Trophoblast cell (in vitro differentiated cells and primary cell): ENCODE measurements at regions not wholly inside any gene's neighbourhood (a gene's known extent, or its start where the extent isn't known, plus 50 kb on each side); places are given as distances from the start of the nearest gene placed in this dataset.

ENCODE experiments used
- DNase-seq, 2 donors: peaks; one replicate each; pipeline ENCODE4 v3.0.0-alpha.2; 2016
- H2AFZ ChIP-seq: 2 replicates; pipeline ENCODE4 v1.6.1; 2013; ENCODE audit warnings: low read length, moderate library complexity, mild to moderate bottlenecking; ENCODE audit not compliant: insufficient read depth, poor library complexity
- H2AK5ac ChIP-seq: 2 replicates; pipeline ENCODE4 v1.6.1; 2013; ENCODE audit warnings: mild to moderate bottlenecking, low read length
- H2BK120ac ChIP-seq: 2 replicates; pipeline ENCODE4 v1.6.1; 2013; ENCODE audit warnings: low read length, mild to moderate bottlenecking, moderate library complexity; ENCODE audit not compliant: insufficient read depth, poor library complexity
- H2BK12ac ChIP-seq: 2 replicates; pipeline ENCODE4 v1.6.1; 2013; ENCODE audit warnings: mild to moderate bottlenecking, low read length, moderate library complexity
- H2BK5ac ChIP-seq: 2 replicates; pipeline ENCODE4 v1.6.1; 2013; ENCODE audit warnings: low read length, low read depth, moderate library complexity, mild to moderate bottlenecking; ENCODE audit not compliant: poor library complexity
- H3K14ac ChIP-seq: 2 replicates; pipeline ENCODE4 v1.6.1; 2013; ENCODE audit warnings: mild to moderate bottlenecking, low read length
- H3K18ac ChIP-seq: 2 replicates; pipeline ENCODE4 v1.6.1; 2013; ENCODE audit warnings: mild to moderate bottlenecking, low read length
- H3K23ac ChIP-seq: 2 replicates; pipeline ENCODE4 v1.6.1; 2013; ENCODE audit warnings: low read length
- H3K27ac ChIP-seq: 2 replicates; pipeline ENCODE4 v1.5.1; 2013; ENCODE audit warnings: low read depth, mild to moderate bottlenecking, inconsistent platforms, low read length, moderate library complexity
- H3K27me3 ChIP-seq: 2 replicates; pipeline ENCODE4 v1.6.1; 2013; ENCODE audit warnings: inconsistent platforms, mild to moderate bottlenecking, low read length, moderate library complexity; ENCODE audit not compliant: insufficient read depth
- H3K36me3 ChIP-seq, 2 experiments: 1 replicate in 1 of 2; 2 replicates in 1 of 2; pipeline ENCODE4 v1.6.1; 2013; ENCODE audit warnings: low read length in 2 of 2, mild to moderate bottlenecking in 2 of 2, moderate library complexity in 1 of 2; ENCODE audit not compliant: insufficient read depth in 2 of 2, control insufficient read depth in 1 of 2
- H3K4ac ChIP-seq: 2 replicates; pipeline ENCODE4 v1.6.1; 2013; ENCODE audit warnings: low read depth, mild to moderate bottlenecking, low read length, moderate library complexity
- H3K4me1 ChIP-seq, 2 experiments: 1 replicate in 1 of 2; 2 replicates in 1 of 2; pipeline ENCODE4 v1.6.1; 2013; ENCODE audit warnings: low read length in 2 of 2, mild to moderate bottlenecking in 2 of 2, moderate library complexity in 1 of 2; ENCODE audit not compliant: insufficient read depth in 2 of 2, control insufficient read depth in 1 of 2
- H3K4me2 ChIP-seq: 2 replicates; pipeline ENCODE4 v1.6.1; 2013; ENCODE audit warnings: inconsistent platforms, mild to moderate bottlenecking, low read length, moderate library complexity
- H3K4me3 ChIP-seq: 2 replicates; pipeline ENCODE4 v1.5.1; 2013; ENCODE audit warnings: mild to moderate bottlenecking, low read depth, low read length, inconsistent platforms
- H3K79me1 ChIP-seq: one replicate; pipeline ENCODE4 v1.6.1; 2013; ENCODE audit warnings: low read length
- H3K79me2 ChIP-seq: 2 replicates; pipeline ENCODE4 v1.6.1; 2013; ENCODE audit warnings: low read length, mild to moderate bottlenecking; ENCODE audit not compliant: control insufficient read depth, insufficient read depth, poor library complexity
- H3K9ac ChIP-seq: 2 replicates; pipeline ENCODE4 v1.6.1; 2013; ENCODE audit warnings: mild to moderate bottlenecking, low read length
- H3K9me3 ChIP-seq: 2 replicates; pipeline ENCODE4 v1.6.1; 2013; ENCODE audit warnings: low read depth, mild to moderate bottlenecking, control low read depth, inconsistent platforms, low read length; ENCODE audit not compliant: insufficient read depth
- H4K12ac ChIP-seq: 2 replicates; pipeline ENCODE4 v1.6.1; 2013; ENCODE audit warnings: low read depth, mild to moderate bottlenecking, low read length, moderate library complexity
- H4K8ac ChIP-seq: 2 replicates; pipeline ENCODE4 v1.6.1; 2013; ENCODE audit warnings: low read depth, mild to moderate bottlenecking, low read length, moderate library complexity
- H4K91ac ChIP-seq: one replicate; pipeline ENCODE4 v1.6.1; 2013; ENCODE audit warnings: low read depth, mild to moderate bottlenecking, low read length, moderate library complexity
- WGBS: extraction: QIAGEN DNeasy Blood & Tissue Kit; methylation state at CpG from one replicate; pipeline ENCODE4 v1.1.7; 2013; ENCODE audit warnings: missing lambda C conversion rate; ENCODE audit not compliant: insufficient read length, insufficient coverage; ENCODE audit errors: extremely low coverage; 5-methylcytosine and 5-hydroxymethylcytosine counted together

DNA sequence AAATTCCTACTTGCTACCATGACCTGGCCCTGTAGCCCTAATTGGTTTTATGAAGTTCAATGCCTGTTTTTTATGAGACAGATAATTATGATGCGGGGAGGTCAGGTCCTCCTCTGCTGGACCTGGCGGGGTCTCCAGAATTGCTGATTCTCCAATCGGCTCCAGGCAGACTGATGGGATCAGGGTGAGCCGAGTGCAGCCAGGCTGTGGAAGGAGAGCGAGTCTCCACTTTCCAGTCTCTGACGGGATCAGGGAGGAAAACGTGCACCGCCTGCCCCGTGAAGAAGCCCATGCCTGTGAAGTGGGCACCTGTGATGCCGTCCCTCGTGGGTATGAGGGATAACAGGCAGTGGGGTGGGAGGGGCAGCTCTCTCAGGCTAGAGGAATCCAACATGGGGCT lies 71.5 kb upstream of the HSPA9 start:
- no peak overlapping the region for H2BK5ac ChIP-seq
- H3K27ac ChIP-seq, result no peak overlapping the region
- H4K8ac ChIP-seq, result no peak overlapping the region
- WGBS, result no CpG with 5 or more reads among the region's 11 CpGs
- no peaks in the 10 kb centered on the region for H3K27me3 ChIP-seq
- H2AFZ ChIP-seq, result no peak overlapping the region
- H3K79me2 ChIP-seq, result no peaks in the 10 kb centered on the region
- no peaks in the 10 kb centered on the region for H3K9me3 ChIP-seq
- H3K36me3 ChIP-seq, result no peaks in the 10 kb centered on the region
- no peak overlapping the region for H3K4me2 ChIP-seq
- no peak overlapping the region for H3K23ac ChIP-seq
- no peak overlapping the region for H4K12ac ChIP-seq
- no peak overlapping the region for H2BK120ac ChIP-seq
- H3K4me1 ChIP-seq, result peaks cover 15 to 17% of the 10 kb centered on the region in 2 experiments
- no peak overlapping the region for H3K4ac ChIP-seq
- no peak overlapping the region for H2AK5ac ChIP-seq
- no peaks in the 10 kb centered on the region for H3K79me1 ChIP-seq
- H3K4me3 ChIP-seq, result no peak overlapping the region
- H3K18ac ChIP-seq, result no peak overlapping the region
- peak overlapping the region; percentile 38 for H2BK12ac ChIP-seq
- H3K14ac ChIP-seq, result no peak overlapping the region
- DNase-seq, result no peak
- no peak overlapping the region for H3K9ac ChIP-seq
- H4K91ac ChIP-seq, result no peak overlapping the region

DNA sequence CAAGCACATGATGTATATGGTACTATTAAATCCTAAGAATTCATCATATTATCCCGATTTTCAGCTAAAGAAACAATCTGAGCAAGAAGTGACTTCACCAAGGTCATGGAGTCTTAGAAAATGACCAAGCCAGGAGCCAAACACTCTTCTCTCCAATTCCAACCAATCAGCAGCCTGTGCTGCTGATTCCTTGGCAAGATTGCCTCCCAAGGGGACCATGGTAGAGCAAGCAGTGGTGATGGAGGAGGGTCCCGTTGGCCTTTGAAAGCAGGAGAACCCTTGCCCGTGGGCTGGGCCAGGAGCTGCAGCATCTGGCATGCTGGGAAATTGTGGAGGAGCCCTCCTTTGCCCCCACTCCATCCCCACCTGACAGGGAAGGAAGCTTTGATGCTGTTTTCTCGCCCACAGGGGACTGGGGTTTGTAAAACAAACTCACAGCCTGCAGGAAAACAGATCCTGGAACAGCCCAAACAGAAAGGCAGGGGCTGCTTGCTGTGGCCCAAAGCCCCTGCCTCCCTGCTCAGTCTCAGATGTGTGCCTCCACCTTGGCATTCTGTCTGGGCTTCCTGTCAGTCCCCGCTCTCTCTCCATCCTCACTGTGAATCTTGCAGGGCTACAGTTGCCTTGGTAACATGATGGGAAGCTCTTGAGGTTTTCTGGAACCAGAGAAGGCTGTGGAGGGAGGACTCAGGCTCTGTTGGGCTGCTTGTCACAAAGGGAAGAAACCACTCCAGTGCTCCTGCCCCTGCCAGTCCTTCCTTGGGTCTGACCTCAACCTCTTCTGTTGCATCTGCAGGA lies 70.8 kb upstream of the HSPA9 start:
- H3K27ac ChIP-seq, result no peak overlapping the region
- no peak overlapping the region for H2BK12ac ChIP-seq
- no peak overlapping the region for H4K12ac ChIP-seq
- H3K36me3 ChIP-seq, result no peaks in the 10 kb centered on the region
- H3K9ac ChIP-seq, result no peak overlapping the region
- no peak overlapping the region for H2AK5ac ChIP-seq
- no peak overlapping the region for H3K4me2 ChIP-seq
- WGBS, result no CpG with 5 or more reads among the region's 5 CpGs
- no peaks in the 10 kb centered on the region for H3K9me3 ChIP-seq
- peaks cover 17 to 19% of the 10 kb centered on the region in 2 experiments for H3K4me1 ChIP-seq
- H2AFZ ChIP-seq, result no peak overlapping the region
- no peaks in the 10 kb centered on the region for H3K79me2 ChIP-seq
- DNase-seq, result no peak
- no peaks in the 10 kb centered on the region for H3K79me1 ChIP-seq
- no peak overlapping the region for H3K4me3 ChIP-seq
- no peak overlapping the region for H3K18ac ChIP-seq
- no peak overlapping the region for H2BK120ac ChIP-seq
- H3K14ac ChIP-seq, result no peak overlapping the region
- no peak overlapping the region for H2BK5ac ChIP-seq
- no peak overlapping the region for H3K23ac ChIP-seq
- H3K4ac ChIP-seq, result no peak overlapping the region
- no peak overlapping the region for H4K91ac ChIP-seq
- H3K27me3 ChIP-seq, result no peaks in the 10 kb centered on the region
- H4K8ac ChIP-seq, result no peak overlapping the region

DNA sequence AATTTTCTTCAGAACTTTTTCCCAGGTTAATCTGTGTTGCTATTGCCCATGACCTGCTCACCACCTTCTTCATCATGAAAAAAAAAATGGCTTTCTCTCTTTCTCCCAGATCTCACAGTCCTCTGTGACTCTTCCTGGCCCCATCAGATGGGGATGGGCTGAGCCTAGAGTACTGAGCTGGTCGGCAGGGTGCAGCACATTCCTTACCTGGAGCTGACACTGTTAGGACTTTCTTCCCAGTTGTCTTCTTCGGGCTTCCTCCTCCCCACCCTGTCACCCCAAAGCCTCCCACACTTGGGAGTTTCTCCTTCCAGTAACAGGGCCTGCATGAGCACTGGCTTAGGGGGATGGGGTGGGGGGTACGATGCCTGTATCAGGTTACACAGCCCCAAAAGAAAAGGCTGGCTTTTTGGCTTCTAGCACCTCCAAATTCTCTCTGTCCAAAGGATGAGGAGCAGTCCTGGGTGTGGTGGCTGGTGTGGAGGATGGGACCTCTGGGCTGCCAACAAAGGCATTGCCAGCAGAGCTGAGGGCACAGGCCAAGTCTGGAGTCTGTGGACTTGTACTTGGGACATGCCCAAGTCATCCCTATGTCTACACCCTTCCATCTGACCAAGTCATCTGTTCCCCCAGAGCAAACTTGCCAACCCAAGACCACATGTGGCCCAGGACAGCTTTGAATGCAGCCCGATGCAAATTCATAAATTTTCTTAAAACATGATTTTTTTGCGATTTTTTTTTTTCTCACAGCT lies 68.0 kb upstream of the HSPA9 start:
- H3K9ac ChIP-seq, result no peak overlapping the region
- H2AK5ac ChIP-seq, result no peak overlapping the region
- no peak overlapping the region for H3K14ac ChIP-seq
- H2BK12ac ChIP-seq, result peak overlapping the region; percentile 35
- no peak overlapping the region for H4K91ac ChIP-seq
- H3K27me3 ChIP-seq, result no peaks in the 10 kb centered on the region
- H3K79me2 ChIP-seq, result no peaks in the 10 kb centered on the region
- H3K4me2 ChIP-seq, result no peak overlapping the region
- no peak overlapping the region for H3K27ac ChIP-seq
- no peaks in the 10 kb centered on the region for H3K9me3 ChIP-seq
- no peak overlapping the region for H3K4ac ChIP-seq
- H2AFZ ChIP-seq, result no peak overlapping the region
- no peak for DNase-seq
- H2BK120ac ChIP-seq, result no peak overlapping the region
- H2BK5ac ChIP-seq, result no peak overlapping the region
- peaks cover 8 to 10% of the 10 kb centered on the region in 2 experiments for H3K4me1 ChIP-seq
- H3K36me3 ChIP-seq, result no peaks in the 10 kb centered on the region
- H3K4me3 ChIP-seq, result no peak overlapping the region
- no peak overlapping the region for H4K8ac ChIP-seq
- H3K23ac ChIP-seq, result no peak overlapping the region
- WGBS, result no CpG with 5 or more reads among the region's 5 CpGs
- no peak overlapping the region for H4K12ac ChIP-seq
- H3K18ac ChIP-seq, result no peak overlapping the region
- peaks cover 2% of the 10 kb centered on the region for H3K79me1 ChIP-seq

DNA sequence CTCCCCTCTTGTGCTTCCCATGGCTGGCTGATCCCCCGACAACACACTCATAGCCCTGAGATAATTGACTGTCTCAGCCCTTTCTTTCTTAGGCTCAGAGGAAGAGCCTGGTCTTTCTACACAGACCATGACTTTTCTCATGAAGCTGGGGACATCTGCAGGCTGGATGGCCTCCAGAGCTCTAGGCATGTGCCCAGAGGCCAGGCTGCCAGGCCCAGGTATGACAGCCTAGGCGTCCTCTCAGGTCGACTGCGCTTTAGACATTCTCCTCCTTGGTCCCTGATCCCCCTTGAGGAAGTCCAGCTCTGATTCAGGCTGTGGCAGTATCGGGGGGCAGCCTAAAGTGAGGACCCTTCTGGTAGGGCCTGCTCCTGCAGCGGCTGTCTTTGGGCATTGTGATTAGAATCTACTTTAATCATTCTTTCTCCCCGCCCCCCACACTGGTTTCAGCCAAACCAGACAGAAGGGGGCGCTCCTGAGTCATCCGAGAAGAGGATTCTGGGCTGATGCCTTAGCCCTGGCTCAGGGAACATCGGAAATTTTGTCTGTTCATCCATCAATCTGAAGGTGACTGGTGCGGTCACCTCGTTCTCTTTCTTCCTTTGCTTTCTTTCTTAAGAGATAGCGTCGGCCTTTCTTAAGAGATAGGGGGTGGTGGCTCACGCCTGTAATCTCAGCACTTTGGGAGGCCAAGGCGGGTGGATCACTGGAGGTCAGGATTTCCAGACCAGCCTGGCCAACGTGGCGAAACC lies 66.5 kb upstream of the HSPA9 start:
- H3K4me2 ChIP-seq, result no peak overlapping the region
- H2AFZ ChIP-seq, result no peak overlapping the region
- no CpG with 5 or more reads among the region's 18 CpGs for WGBS
- H3K4me1 ChIP-seq, result peaks cover 5 to 6% of the 10 kb centered on the region in 2 experiments
- no peak overlapping the region for H3K23ac ChIP-seq
- H3K4me3 ChIP-seq, result no peak overlapping the region
- no peak overlapping the region for H4K12ac ChIP-seq
- H3K4ac ChIP-seq, result no peak overlapping the region
- no peak overlapping the region for H3K27ac ChIP-seq
- no peak overlapping the region for H3K18ac ChIP-seq
- no peak overlapping the region for H3K14ac ChIP-seq
- no peak overlapping the region for H4K91ac ChIP-seq
- H3K79me1 ChIP-seq, result peaks cover 4% of the 10 kb centered on the region
- no peaks in the 10 kb centered on the region for H3K9me3 ChIP-seq
- peak; percentile 70 to 93 for DNase-seq
- no peak overlapping the region for H3K9ac ChIP-seq
- no peaks in the 10 kb centered on the region for H3K36me3 ChIP-seq
- no peak overlapping the region for H2BK12ac ChIP-seq
- no peak overlapping the region for H4K8ac ChIP-seq
- H2AK5ac ChIP-seq, result peak overlapping the region; percentile 59
- no peaks in the 10 kb centered on the region for H3K27me3 ChIP-seq
- no peaks in the 10 kb centered on the region for H3K79me2 ChIP-seq
- H2BK5ac ChIP-seq, result no peak overlapping the region
- no peak overlapping the region for H2BK120ac ChIP-seq
